Neural cell (in vitro differentiated cells): ENCODE measurements at regions not wholly inside any gene's neighbourhood (a gene's known extent, or its start where the extent isn't known, plus 50 kb on each side); places are given as distances from the start of the nearest gene placed in this dataset.

Source experiments
- H2AFZ ChIP-seq: fragments of 200-600, 300-800 bp; sonication (generic), shearing (Covaris generic); 2 replicates; pipeline ENCODE4 v1.6.0; 2014; ENCODE audit warnings: low read depth, mild to moderate bottlenecking, antibody characterized with exemption, low read length, moderate library complexity
- H3F3A ChIP-seq: fragments of 200-600 bp; shearing (Covaris generic); 2 replicates; pipeline ENCODE4 v1.6.1; 2016; ENCODE audit warnings: mild to moderate bottlenecking, moderate library complexity, mixed read lengths, antibody characterized with exemption, low read length; ENCODE audit not compliant: insufficient read depth, poor library complexity, severe bottlenecking
- H3K27ac ChIP-seq: fragments of 200-600, 300-800 bp; sonication (generic), shearing (Covaris generic); 2 replicates; pipeline ENCODE4 v1.5.1; 2014; ENCODE audit warnings: mild to moderate bottlenecking, low read length, moderate library complexity
- H3K27me3 ChIP-seq: fragments of 300-800, 200-600 bp; sonication (generic), shearing (Covaris generic); 2 replicates; pipeline ENCODE4 v1.6.0; 2014; ENCODE audit warnings: mild to moderate bottlenecking, low read depth, low read length, moderate library complexity; ENCODE audit not compliant: insufficient read depth
- H3K36me3 ChIP-seq: fragments of 300-800, 200-600 bp; sonication (generic), shearing (Covaris generic); 2 replicates; pipeline ENCODE4 v1.5.1; 2014; ENCODE audit warnings: mild to moderate bottlenecking, antibody characterized with exemption, low read length, moderate library complexity; ENCODE audit not compliant: insufficient read depth
- H3K4me2 ChIP-seq: fragments of 300-800, 200-600 bp; sonication (generic), shearing (Covaris generic); 2 replicates; pipeline ENCODE4 v1.6.0; 2014; ENCODE audit warnings: mild to moderate bottlenecking, low read length
- H3K4me3 ChIP-seq: fragments of 300-800, 200-600 bp; sonication (generic), shearing (Covaris generic); 2 replicates; pipeline ENCODE4 v1.5.1; 2014; ENCODE audit warnings: mild to moderate bottlenecking, low read length, moderate library complexity
- H3K79me2 ChIP-seq: fragments of 200-600 bp; shearing (Covaris generic); replicated peaks from 2 replicates; pipeline ENCODE4 v1.6.0; 2014; ENCODE audit warnings: mild to moderate bottlenecking, low read length, moderate library complexity; ENCODE audit not compliant: insufficient read depth
- H3K9ac ChIP-seq: fragments of 300-800, 200-600 bp; sonication (generic), shearing (Covaris generic); 2 replicates; pipeline ENCODE4 v1.6.1; 2016; ENCODE audit warnings: mild to moderate bottlenecking, low read length, mixed read lengths
- H3K9me2 ChIP-seq: fragments of 200-600 bp; shearing (Covaris generic); 2 replicates; pipeline ENCODE4 v1.6.1; 2016; ENCODE audit warnings: mild to moderate bottlenecking, low read length, mixed read lengths; ENCODE audit not compliant: insufficient read depth
- H3K9me3 ChIP-seq: fragments of 200-600, 300-800 bp; sonication (generic), shearing (Covaris generic); 2 replicates; pipeline ENCODE4 v1.6.1; 2016; ENCODE audit warnings: mild to moderate bottlenecking, mixed run types, low read length, moderate library complexity, mixed read lengths
- H4K20me1 ChIP-seq: fragments of 200-600 bp; shearing (Covaris generic); 2 replicates; pipeline ENCODE4 v1.6.1; 2016; ENCODE audit warnings: mild to moderate bottlenecking, mixed run types; ENCODE audit not compliant: insufficient read depth
- CTCF ChIP-seq: fragments of 450-650 bp; IDR thresholded peaks from 2 replicates; pipeline ENCODE4 v1.5.1; 2014; ENCODE audit warnings: antibody characterized with exemption, mild to moderate bottlenecking, moderate library complexity; ENCODE audit not compliant: poor library complexity, severe bottlenecking
- EP300 ChIP-seq: fragments of 450-650 bp; conservative IDR thresholded peaks from 2 replicates; pipeline ENCODE4 v1.6.1; 2014; ENCODE audit warnings: antibody characterized with exemption, mild to moderate bottlenecking, moderate library complexity; ENCODE audit not compliant: poor library complexity, severe bottlenecking
- EZH2 ChIP-seq: fragments of 200-600, 300-800 bp; shearing (Covaris generic), sonication (generic); IDR thresholded peaks from 2 replicates; pipeline ENCODE4 v1.6.1; 2014; ENCODE audit warnings: antibody characterized with exemption, low read length, borderline replicate concordance, mild to moderate bottlenecking; ENCODE audit not compliant: insufficient read depth, poor library complexity, severe bottlenecking
- MXI1 ChIP-seq: fragments of 450-650 bp; conservative IDR thresholded peaks from 2 replicates; pipeline ENCODE4 v1.6.1; 2014; ENCODE audit warnings: antibody characterized with exemption, mild to moderate bottlenecking; ENCODE audit not compliant: poor library complexity, severe bottlenecking
- POLR2AphosphoS5 ChIP-seq: IDR thresholded peaks from 2 replicates; pipeline ENCODE4 v1.6.1; 2012
- RAD21 ChIP-seq: fragments of 450-650 bp; conservative IDR thresholded peaks from 2 replicates; pipeline ENCODE4 v1.6.1; 2014; ENCODE audit warnings: antibody characterized with exemption, mild to moderate bottlenecking, moderate library complexity
- REST ChIP-seq: IDR thresholded peaks from 2 replicates; pipeline ENCODE4 v1.6.1; 2012; ENCODE audit warnings: borderline replicate concordance
- SMC3 ChIP-seq: fragments of 450-650 bp; conservative IDR thresholded peaks from 2 replicates; pipeline ENCODE4 v1.6.1; 2014; ENCODE audit warnings: antibody characterized with exemption, mild to moderate bottlenecking, moderate library complexity; ENCODE audit not compliant: poor library complexity
- TAF1 ChIP-seq: IDR thresholded peaks from 2 replicates; pipeline ENCODE4 v1.6.1; 2012; ENCODE audit warnings: low read depth

DNA sequence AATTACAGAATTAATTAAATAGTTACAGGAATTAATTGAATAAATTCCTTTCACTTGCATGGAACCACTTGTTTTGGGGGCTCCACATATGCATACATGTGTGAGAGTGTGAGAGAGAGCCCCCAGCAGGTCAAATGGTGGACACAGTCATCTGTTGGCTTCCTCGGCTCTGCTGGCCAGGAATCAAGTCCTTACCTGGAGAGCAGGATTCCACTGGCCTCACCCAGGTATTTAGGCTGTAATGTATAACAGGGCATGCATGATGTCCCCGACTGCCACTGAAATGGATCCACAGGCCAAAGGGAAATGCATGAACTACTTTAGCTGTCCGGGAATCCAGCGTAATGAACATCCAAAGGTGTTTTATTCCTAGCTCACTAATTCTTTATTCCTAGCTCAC is 139.7 kb upstream of the SMAD3 start:
- Histone ChIP-seq H3K79me2 (no peaks in the 10 kb centered on the region), H3K9ac (no peak overlapping the region), H3K27ac (no peak overlapping the region), H3K9me2 (no peaks in the 10 kb centered on the region), H3K9me3 (no peaks in the 10 kb centered on the region), H4K20me1 (no peaks in the 10 kb centered on the region), H3K36me3 (no peaks in the 10 kb centered on the region), H2AFZ (no peak overlapping the region), H3K27me3 (no peaks in the 10 kb centered on the region), H3K4me3 (no peak overlapping the region), H3K4me2 (no peak overlapping the region), H3F3A (no peaks in the 10 kb centered on the region)
- no peak for TF ChIP-seq TAF1
- TF ChIP-seq REST: no peak
- no peak for TF ChIP-seq POLR2AphosphoS5

- Histone ChIP-seq H2AFZ (no peak overlapping the region), H3F3A (no peaks in the 10 kb centered on the region), H3K36me3 (no peaks in the 10 kb centered on the region), H3K27me3 (no peaks in the 10 kb centered on the region), H3K4me3 (no peak overlapping the region), H3K9ac (no peak overlapping the region), H3K4me2 (no peak overlapping the region), H3K9me3 (no peaks in the 10 kb centered on the region), H3K27ac (no peak overlapping the region), H3K9me2 (no peaks in the 10 kb centered on the region), H3K79me2 (no peaks in the 10 kb centered on the region), H4K20me1 (no peaks in the 10 kb centered on the region)
- no peak for TF ChIP-seq RAD21
- no peak for TF ChIP-seq SMC3
These were observed 138.0 kb upstream of the SMAD3 start for GRCh38 chr15:66927201-66928077.

DNA sequence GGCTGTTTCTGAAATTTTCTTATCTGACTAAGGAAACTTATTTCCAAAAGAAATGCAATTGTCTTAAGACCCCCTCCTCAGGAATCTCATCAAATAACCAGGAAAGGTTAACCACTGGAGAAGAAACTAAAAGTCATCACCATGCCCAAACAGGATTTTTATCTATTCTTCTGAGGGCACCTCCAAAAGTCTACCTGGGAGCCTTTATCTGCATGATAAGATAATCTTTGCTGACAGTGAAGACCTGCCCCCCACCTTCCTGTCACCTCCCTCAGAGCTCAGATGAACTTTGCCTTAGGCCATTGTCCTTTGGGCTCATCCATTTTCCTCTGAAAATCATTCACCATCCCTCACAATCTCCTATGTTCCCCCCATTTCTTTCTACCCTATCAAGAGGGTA is 137.3 kb upstream of the SMAD3 start:
- Histone ChIP-seq H3K9ac (no peak overlapping the region), H3K27ac (no peak overlapping the region), H3K36me3 (no peaks in the 10 kb centered on the region), H3K9me2 (no peaks in the 10 kb centered on the region), H3K9me3 (no peaks in the 10 kb centered on the region), H3K4me3 (no peak overlapping the region), H3F3A (no peaks in the 10 kb centered on the region), H3K4me2 (no peak overlapping the region), H4K20me1 (no peaks in the 10 kb centered on the region), H3K27me3 (no peaks in the 10 kb centered on the region), H2AFZ (no peak overlapping the region), H3K79me2 (no peaks in the 10 kb centered on the region)
- no peak for TF ChIP-seq MXI1
- no peak for TF ChIP-seq CTCF
- TF ChIP-seq REST: no peak
- no peak for TF ChIP-seq RAD21
- TF ChIP-seq TAF1: no peak
- TF ChIP-seq SMC3: no peak
- no peak for TF ChIP-seq EZH2
- TF ChIP-seq EP300: no peak
- TF ChIP-seq POLR2AphosphoS5: no peak
